ENCODE measurements at regions not wholly inside any gene's neighbourhood (a gene's known extent, or its start where the extent isn't known, plus 50 kb on each side); places are given as distances from the start of the nearest gene placed in this dataset.

DNA sequence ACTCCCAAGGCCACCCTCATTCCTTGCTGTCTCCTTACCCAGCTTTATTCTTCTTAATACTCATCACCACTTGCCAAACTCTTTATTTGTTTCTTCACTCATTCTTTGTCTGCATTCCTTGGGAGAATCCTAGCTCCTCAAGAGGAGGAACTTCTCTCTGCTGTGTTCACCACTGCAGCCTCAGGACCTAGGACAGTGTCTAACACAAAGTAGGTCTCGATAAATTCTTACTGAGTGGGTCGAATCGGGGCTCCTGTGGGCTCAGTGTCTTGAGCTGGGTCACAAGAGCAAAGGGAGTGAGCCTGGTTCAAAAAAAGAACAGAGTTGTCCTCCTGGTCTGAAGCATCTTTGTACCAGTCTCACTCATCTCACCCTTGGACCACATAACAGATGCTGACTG lies 224.1 kb upstream of the TMEM132C start:
- TF ChIP-seq CTCF (IDR thresholded peaks at IDR 0.05; ENCODE audit: low read length) (no peak), EZH2 (IDR thresholded peaks at IDR 0.05; ENCODE audit: borderline replicate concordance, low read length) (no peak)
